B cell (primary cell): ENCODE measurements at regions not wholly inside any gene's neighbourhood (a gene's known extent, or its start where the extent isn't known, plus 50 kb on each side); places are given as distances from the start of the nearest gene placed in this dataset.

Source experiments
- ATAC-seq: fragments of 200-7000 bp; cut with Tn5 transposase; one replicate; pipeline ENCODE4 v1.10.0; 2021; ENCODE audit warnings: low read depth, mild to moderate bottlenecking, moderate number of reproducible peaks, moderate library complexity
- CTCF ChIA-PET: fragments of 350-600 bp; sonication (Branson Sonifier 250); formaldehyde crosslinking; loops from one replicate; lab custom pipeline; 2021; ENCODE audit warnings: antibody characterized with exemption, inconsistent platforms; lab: Charles Lee
- POLR2A ChIA-PET: fragments of 350-600 bp; sonication (Branson Sonifier 250); formaldehyde crosslinking; loops from one replicate; lab custom pipeline; 2021; ENCODE audit warnings: antibody characterized with exemption; lab: Charles Lee
- DNase-seq: peaks from one replicate; pipeline ENCODE4 v3.0.0; 2013
- H2AFZ ChIP-seq: 2 replicates; pipeline ENCODE4 v1.6.1; 2012; ENCODE audit warnings: mild to moderate bottlenecking, low read depth, low read length; ENCODE audit not compliant: insufficient read depth, poor library complexity, severe bottlenecking
- H3K27ac ChIP-seq, 2 donors: 1 replicate in 1 of 2; 2 replicates in 1 of 2; pipeline ENCODE4 v1.5.1; 2012 to 2013; ENCODE audit warnings: low read length in 2 of 2, mild to moderate bottlenecking in 2 of 2, moderate library complexity in 1 of 2
- H3K27me3 ChIP-seq, 4 experiments: fragments of 200-600 bp in 1 of 4; sonication (generic) in 1 of 4; replicated peaks in 1 of 4; 1 replicate in 2 of 4; 2 replicates in 2 of 4; pipeline versions ENCODE4 v1.6.1 to v1.7.0; 2013 to 2016; ENCODE audit warnings: low read length in 3 of 4, mild to moderate bottlenecking in 2 of 4, mixed read lengths in 1 of 4, moderate library complexity in 1 of 4; ENCODE audit not compliant: insufficient read depth in 4 of 4, control insufficient read depth in 3 of 4; ENCODE audit errors: control extremely low read depth in 1 of 4
- H3K36me3 ChIP-seq, 2 experiments: replicated peaks in 1 of 2; 1 replicate in 1 of 2; 2 replicates in 1 of 2; pipeline versions ENCODE4 v1.6.1 to v1.7.1; 2013; ENCODE audit warnings: low read length in 1 of 2; ENCODE audit not compliant: insufficient read depth in 2 of 2, control insufficient read depth in 1 of 2; ENCODE audit errors: control extremely low read depth in 1 of 2, extremely low read depth in 1 of 2
- H3K4me1 ChIP-seq, 2 donors: fragments of 200-600 bp in 1 of 2; sonication (generic) in 1 of 2; 1 replicate in 1 of 2; 2 replicates in 1 of 2; pipeline versions ENCODE4 v1.5.1 to v1.6.1; 2013 to 2017; ENCODE audit warnings: low read length in 2 of 2; ENCODE audit not compliant: control insufficient read depth in 2 of 2, insufficient read depth in 2 of 2
- H3K4me2 ChIP-seq: replicated peaks from 2 replicates; pipeline ENCODE3; 2012; ENCODE audit warnings: mild to moderate bottlenecking, low read depth, low read length; ENCODE audit not compliant: poor library complexity, severe bottlenecking
- H3K4me3 ChIP-seq, 5 experiments: fragments of 200-600 bp in 1 of 5; sonication (generic) in 1 of 5; 1 replicate in 3 of 5; 2 replicates in 2 of 5; pipeline versions ENCODE4 v1.5.1 to v1.7.0; 2011 to 2016; ENCODE audit warnings: low read length in 4 of 5, mild to moderate bottlenecking in 4 of 5, low read depth in 2 of 5, control low read depth in 1 of 5, moderate library complexity in 1 of 5; ENCODE audit not compliant: insufficient read depth in 1 of 5; ENCODE audit errors: control extremely low read depth in 1 of 5, extremely low read depth in 1 of 5
- H3K79me2 ChIP-seq: fragments of 200-600 bp; sonication (generic); one replicate; pipeline ENCODE4 v1.6.0; 2016; ENCODE audit warnings: low read length; ENCODE audit not compliant: control insufficient read depth, insufficient read depth
- H3K9ac ChIP-seq: fragments of 200-600 bp; sonication (generic); 2 replicates; pipeline ENCODE4 v1.6.1; 2017; ENCODE audit warnings: mild to moderate bottlenecking, low read length, moderate library complexity
- H3K9me3 ChIP-seq, 3 donors: one replicate each; pipeline versions ENCODE4 v1.6.1 to v1.7.1; 2013; ENCODE audit warnings: low read length in 2 of 3; ENCODE audit not compliant: control insufficient read depth in 2 of 3, insufficient read depth in 1 of 3; ENCODE audit errors: control extremely low read depth in 1 of 3
- H4K20me1 ChIP-seq: 2 replicates; pipeline ENCODE4 v1.6.0; 2012; ENCODE audit warnings: mild to moderate bottlenecking, low read length; ENCODE audit not compliant: insufficient read depth, control insufficient read depth, poor library complexity, severe bottlenecking
- H3K27ac Mint-ChIP-seq: one replicate; pipeline ENCODE4 v1.8.0; 2021; ENCODE audit warnings: mixed read lengths
- H3K27me3 Mint-ChIP-seq: one replicate; pipeline ENCODE4 v1.8.0; 2021; ENCODE audit warnings: mixed read lengths
- H3K4me1 Mint-ChIP-seq: one replicate; pipeline ENCODE4 v1.8.0; 2021; ENCODE audit warnings: mixed read lengths
- H3K4me3 Mint-ChIP-seq: one replicate; pipeline ENCODE4 v1.8.0; 2021; ENCODE audit warnings: mixed read lengths
- H3K9me3 Mint-ChIP-seq: one replicate; pipeline ENCODE4 v1.8.0; 2022; ENCODE audit warnings: mixed read lengths; ENCODE audit not compliant: insufficient read depth
- CTCF ChIP-seq: fragments of 200-600 bp; IDR thresholded peaks from one replicate; pipeline ENCODE4 v1.8.0; 2022; ENCODE audit warnings: antibody characterized with exemption, mild to moderate bottlenecking
- EZH2 ChIP-seq: IDR thresholded peaks from 2 replicates; pipeline ENCODE4 v1.6.1; 2012; ENCODE audit warnings: borderline replicate concordance, low read depth, mild to moderate bottlenecking, moderate library complexity, low read length; ENCODE audit not compliant: insufficient read depth, poor library complexity, severe bottlenecking
- WGBS: methylation state at CpG from one replicate; pipeline ENCODE4 v1.1.5; 2013; ENCODE audit warnings: missing lambda C conversion rate; ENCODE audit not compliant: insufficient coverage; 5-methylcytosine and 5-hydroxymethylcytosine counted together
- intact Hi-C: fragments of 100-400 bp; cut with micrococcal nuclease; formaldehyde crosslinking; loops from one replicate; pipeline ENCODE4 v1.10.0; 2022

GRCh38 chr4:22190855-22191254 lies 242.3 kb upstream of the KCNIP4 start:
- intact Hi-C loops: no loop called here
- no peaks in the 10 kb centered on the region for H3K4me1 Mint-ChIP-seq

GRCh38 chr4:22187203-22187820 lies 238.7 kb upstream of the KCNIP4 start:
- no peak for ATAC-seq

More at GRCh38 chr4:22190855-22191254, 242.3 kb upstream of the KCNIP4 start:
- H3K4me3 ChIP-seq: no peak overlapping the region
- H3K4me1 ChIP-seq: no peaks in the 10 kb centered on the region
- no peak for ATAC-seq
- no peak overlapping the region for H3K27ac Mint-ChIP-seq
- no peak for TF ChIP-seq CTCF
- TF ChIP-seq EZH2: no peak
- peaks cover 3% of the 10 kb centered on the region for H3K9me3 Mint-ChIP-seq
- no peak for DNase-seq
- no peak overlapping the region for H3K4me3 Mint-ChIP-seq
- no peaks in the 10 kb centered on the region for H3K36me3 ChIP-seq
- no CpG with 5 or more reads among the region's 1 CpG for WGBS
- no peaks in the 10 kb centered on the region for H3K27me3 ChIP-seq
- no peaks in the 10 kb centered on the region for H4K20me1 ChIP-seq
- no peaks in the 10 kb centered on the region for H3K27me3 Mint-ChIP-seq
- H3K27ac ChIP-seq: no peak overlapping the region
- H3K79me2 ChIP-seq: no peaks in the 10 kb centered on the region
- no peak overlapping the region for H2AFZ ChIP-seq
- peaks cover 0 to 3% (median 0%) of the 10 kb centered on the region in 3 donors for H3K9me3 ChIP-seq
- H3K9ac ChIP-seq: no peak overlapping the region
- ChIA-PET CTCF (no interaction called here), POLR2A (no interaction called here)
- no peak overlapping the region for H3K4me2 ChIP-seq

More at GRCh38 chr4:22187203-22187820, 238.7 kb upstream of the KCNIP4 start:
- peaks cover 0 to 3% (median 0%) of the 10 kb centered on the region in 3 donors for H3K9me3 ChIP-seq
- no peaks in the 10 kb centered on the region for H3K4me1 ChIP-seq
- H3K9ac ChIP-seq: no peak overlapping the region
- H3K27ac Mint-ChIP-seq: no peak overlapping the region
- no peaks in the 10 kb centered on the region for H3K36me3 ChIP-seq
- H3K27me3 Mint-ChIP-seq: no peaks in the 10 kb centered on the region
- no peak overlapping the region for H3K27ac ChIP-seq
- H3K27me3 ChIP-seq: no peaks in the 10 kb centered on the region
- intact Hi-C loops: no loop called here
- no peak overlapping the region for H2AFZ ChIP-seq
- TF ChIP-seq EZH2 (no peak), CTCF (no peak)
- no peak overlapping the region for H3K4me3 Mint-ChIP-seq
- DNase-seq: no peak
- CTCF ChIA-PET: no interaction called here
- no peak overlapping the region for H3K4me3 ChIP-seq
- no peaks in the 10 kb centered on the region for H4K20me1 ChIP-seq
- H3K4me1 Mint-ChIP-seq: no peaks in the 10 kb centered on the region
- no peak overlapping the region for H3K4me2 ChIP-seq
- no CpG with 5 or more reads among the region's 2 CpGs for WGBS
- no peaks in the 10 kb centered on the region for H3K79me2 ChIP-seq
- H3K9me3 Mint-ChIP-seq: peaks cover 2% of the 10 kb centered on the region
- POLR2A ChIA-PET: no interaction called here
